Peyer's patch (tissue), 4 donors: ENCODE measurements at regions not wholly inside any gene's neighbourhood (a gene's known extent, or its start where the extent isn't known, plus 50 kb on each side); places are given as distances from the start of the nearest gene placed in this dataset.

Experiments
- CTCF ChIP-seq, 6 experiments: fragments of 450-650 bp in 4 of 6; fragments of 200-600 bp in 2 of 6; sonication (generic) in 1 of 6; IDR thresholded peaks; one replicate each; pipeline ENCODE4 v1.5.1; 2017 to 2019; ENCODE audit warnings: antibody characterized with exemption in 6 of 6, mild to moderate bottlenecking in 3 of 6, moderate library complexity in 1 of 6
- POLR2A ChIP-seq, 2 donors: fragments of 450-650 bp; IDR thresholded peaks; one replicate each; pipeline ENCODE4 v1.5.1; 2017; ENCODE audit warnings: antibody characterized with exemption in 2 of 2, mild to moderate bottlenecking in 2 of 2, moderate library complexity in 2 of 2

- TF ChIP-seq POLR2A (IDR thresholded peaks at IDR 0.05) (no peak), CTCF (IDR thresholded peaks at IDR 0.05) (no peak)
These were observed 678.2 kb upstream of the PRMT6 start for GRCh38 chr1:106378261-106378660.
